Sigmoid colon (tissue), 4 donors: ENCODE measurements at regions not wholly inside any gene's neighbourhood (a gene's known extent, or its start where the extent isn't known, plus 50 kb on each side); places are given as distances from the start of the nearest gene placed in this dataset.

Experiments used
- EP300 ChIP-seq, 4 donors: sonication (generic); formaldehyde crosslinking; IDR thresholded peaks; one replicate each; pipeline ENCODE4 v1.6.1; 2017; ENCODE audit warnings: antibody characterized with exemption in 4 of 4
- POLR2A ChIP-seq, 2 donors: fragments of 450-650 bp; IDR thresholded peaks; one replicate each; pipeline ENCODE4 v1.6.1; 2016; ENCODE audit warnings: antibody characterized with exemption in 2 of 2, mild to moderate bottlenecking in 2 of 2, moderate library complexity in 2 of 2
- POLR2AphosphoS5 ChIP-seq, 4 donors: sonication (generic); formaldehyde crosslinking; IDR thresholded peaks; one replicate each; pipeline ENCODE4 v1.6.1; 2017; ENCODE audit warnings: antibody characterized with exemption in 4 of 4
- TF ChIP-seq, protein P1 (sequence below), 4 experiments: fragments of 450-650 bp in 3 of 4; fragments of 200-600 bp in 1 of 4; IDR thresholded peaks; one replicate each; pipeline ENCODE4 v1.5.1; 2016 to 2019; ENCODE audit warnings: antibody characterized with exemption in 4 of 4, mild to moderate bottlenecking in 3 of 4, moderate library complexity in 2 of 4

DNA sequence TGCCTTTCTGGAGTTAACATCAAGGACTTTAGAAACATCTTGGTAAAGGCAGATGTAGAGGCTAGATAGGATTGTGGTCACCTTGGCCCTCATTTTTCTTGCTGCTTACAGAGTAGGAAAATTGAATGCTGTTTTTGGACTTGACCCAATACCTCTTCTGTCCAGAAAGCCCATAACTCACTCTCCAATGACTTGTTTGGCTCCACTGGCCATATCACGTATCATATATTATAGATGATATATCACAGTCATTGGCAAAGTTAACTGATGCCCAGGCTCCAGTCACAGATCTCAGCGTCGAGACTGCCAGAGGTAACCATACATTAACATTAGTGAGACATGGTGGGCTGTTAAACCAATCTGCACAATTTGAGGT, 50.6 kb downstream of the PABIR2 start:
- no peak for TF ChIP-seq POLR2A (IDR thresholded peaks at IDR 0.05)
- TF ChIP-seq, protein P1, sequence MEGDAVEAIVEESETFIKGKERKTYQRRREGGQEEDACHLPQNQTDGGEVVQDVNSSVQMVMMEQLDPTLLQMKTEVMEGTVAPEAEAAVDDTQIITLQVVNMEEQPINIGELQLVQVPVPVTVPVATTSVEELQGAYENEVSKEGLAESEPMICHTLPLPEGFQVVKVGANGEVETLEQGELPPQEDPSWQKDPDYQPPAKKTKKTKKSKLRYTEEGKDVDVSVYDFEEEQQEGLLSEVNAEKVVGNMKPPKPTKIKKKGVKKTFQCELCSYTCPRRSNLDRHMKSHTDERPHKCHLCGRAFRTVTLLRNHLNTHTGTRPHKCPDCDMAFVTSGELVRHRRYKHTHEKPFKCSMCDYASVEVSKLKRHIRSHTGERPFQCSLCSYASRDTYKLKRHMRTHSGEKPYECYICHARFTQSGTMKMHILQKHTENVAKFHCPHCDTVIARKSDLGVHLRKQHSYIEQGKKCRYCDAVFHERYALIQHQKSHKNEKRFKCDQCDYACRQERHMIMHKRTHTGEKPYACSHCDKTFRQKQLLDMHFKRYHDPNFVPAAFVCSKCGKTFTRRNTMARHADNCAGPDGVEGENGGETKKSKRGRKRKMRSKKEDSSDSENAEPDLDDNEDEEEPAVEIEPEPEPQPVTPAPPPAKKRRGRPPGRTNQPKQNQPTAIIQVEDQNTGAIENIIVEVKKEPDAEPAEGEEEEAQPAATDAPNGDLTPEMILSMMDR (IDR thresholded peaks at IDR 0.05), result no peak
- no peak for TF ChIP-seq EP300 (IDR thresholded peaks at IDR 0.05)
- no peak for TF ChIP-seq POLR2AphosphoS5 (IDR thresholded peaks at IDR 0.05)
